SKM-1 treated with dmso at 0.1 percent for 144 hours (cell line): ENCODE measurements at regions not wholly inside any gene's neighbourhood (a gene's known extent, or its start where the extent isn't known, plus 50 kb on each side); places are given as distances from the start of the nearest gene placed in this dataset.
"Not testable (repeated sequence)": the region's sequence is repeated elsewhere in the genome, so short reads cannot be mapped to it uniquely, and the experiment has no call there.

Experiments
- DNase-seq: peaks from one replicate; lab custom pipeline; 2025; ENCODE audit not compliant: unreplicated experiment; lab: John Stamatoyannopoulos, UW

DNA sequence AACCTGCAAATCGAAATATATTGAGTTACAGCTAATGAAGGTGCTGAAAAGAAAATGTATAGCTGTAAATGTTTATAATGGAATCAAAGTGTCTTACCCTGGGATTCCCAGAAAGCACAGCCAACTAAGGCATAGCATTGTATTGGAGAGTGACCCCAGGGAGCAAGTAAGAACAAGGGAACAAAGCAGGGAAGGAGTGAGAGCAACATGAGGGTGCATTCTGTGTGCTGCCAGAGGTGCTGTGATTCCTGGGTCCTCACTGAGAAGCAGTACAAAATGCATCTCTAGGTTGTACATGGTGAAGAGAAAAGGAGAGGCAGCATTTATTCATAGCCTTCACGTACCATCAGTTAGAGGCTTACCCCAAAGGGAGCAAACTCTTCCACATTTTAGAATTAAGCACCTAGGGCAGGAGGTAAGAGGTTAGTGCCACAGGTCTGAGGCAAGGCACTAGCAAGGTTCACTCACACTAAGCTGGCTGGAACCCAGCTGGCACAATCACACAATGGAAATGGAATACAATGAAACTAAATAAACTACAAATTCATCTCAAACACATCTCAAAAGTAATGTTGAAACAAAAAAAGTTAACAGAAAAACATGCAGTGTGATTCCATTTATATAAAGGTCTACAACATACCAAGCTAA is 151.5 kb upstream of the C2CD4B start:
- no peak for DNase-seq

DNA sequence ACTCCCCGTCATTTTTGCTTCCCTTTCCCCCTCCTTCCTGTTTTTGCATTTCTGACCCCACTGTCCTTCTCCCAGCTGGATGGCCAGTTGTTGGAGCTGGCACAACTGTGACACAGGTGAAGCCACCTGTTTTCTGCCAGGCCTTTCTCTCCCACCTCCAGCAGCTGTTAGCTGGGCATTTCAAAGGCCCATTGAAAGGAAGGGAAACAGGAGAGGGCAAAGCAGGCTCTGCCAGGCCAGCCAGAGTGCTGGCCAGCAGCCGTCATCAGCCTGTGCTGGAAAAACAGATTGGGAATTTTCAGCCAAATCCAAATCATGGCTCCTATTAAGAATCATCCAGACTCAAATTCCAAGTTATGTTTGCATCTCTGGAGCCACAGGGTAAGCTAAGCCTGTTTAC is 155.2 kb upstream of the C2CD4B start:
- DNase-seq = no peak

DNA sequence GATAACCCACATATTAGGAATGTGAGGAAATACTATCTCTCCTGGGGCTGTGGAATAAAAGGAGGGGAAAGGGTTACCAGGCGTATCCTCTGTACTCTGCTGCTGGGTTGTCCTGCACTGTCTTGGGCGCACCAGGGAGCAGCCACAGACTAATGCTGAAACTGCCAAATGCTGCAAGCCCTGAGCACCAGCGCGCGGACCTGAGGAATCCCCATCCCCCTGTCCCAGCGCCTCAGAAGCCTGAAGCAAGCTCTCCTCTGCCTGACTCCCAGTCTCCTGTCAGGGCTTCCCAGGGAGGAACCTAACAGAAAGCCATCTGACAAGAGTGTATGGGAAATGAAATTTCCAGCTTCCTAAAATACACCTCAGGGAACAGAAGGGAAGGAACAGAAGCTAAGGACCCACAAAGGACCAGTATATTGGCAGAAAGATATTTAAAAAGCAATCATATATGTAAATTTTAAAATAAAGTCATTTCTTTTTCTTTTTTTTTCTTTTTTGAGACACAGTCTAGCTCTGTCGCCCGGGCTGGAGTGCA is 158.3 kb upstream of the C2CD4B start:
- DNase-seq = no peak

DNA sequence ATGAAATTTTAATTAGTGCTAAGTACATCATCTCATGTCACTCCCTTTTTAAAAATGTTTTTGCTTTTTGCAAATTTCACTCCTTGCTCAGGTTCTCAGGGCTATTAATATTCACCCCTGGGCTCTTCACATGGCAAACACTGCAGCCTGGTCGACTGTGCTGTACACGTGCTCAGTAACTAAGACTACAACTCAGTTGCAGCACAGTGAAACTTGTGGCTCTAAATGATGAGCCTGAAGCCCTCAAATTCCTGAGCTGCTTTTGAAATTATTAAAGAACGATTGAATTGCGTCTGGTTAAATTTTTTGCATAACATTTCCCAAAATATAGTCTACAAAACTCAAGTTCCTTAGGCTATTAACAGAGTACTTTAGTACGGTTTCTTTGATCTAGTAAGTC is 159.3 kb upstream of the C2CD4B start:
- no peak for DNase-seq

DNA sequence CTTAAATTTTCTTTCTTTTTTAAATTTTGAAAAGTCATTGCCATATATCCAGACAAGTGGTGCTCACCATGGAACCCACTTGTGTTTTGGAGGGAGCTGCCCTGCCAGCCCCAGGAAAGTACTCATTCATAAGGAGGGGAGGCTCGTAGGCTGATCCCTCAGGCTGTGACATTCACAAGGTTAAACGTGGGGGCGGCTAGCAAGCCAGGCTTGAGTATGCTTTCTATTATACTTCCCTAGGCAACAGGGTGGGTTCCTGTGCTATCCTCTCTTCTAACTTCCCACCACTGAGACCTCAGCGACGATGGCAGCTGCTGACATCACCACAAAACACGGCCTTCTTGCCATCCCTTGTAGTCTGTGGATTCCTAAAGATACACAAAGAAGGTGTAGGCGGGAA is 160.5 kb upstream of the C2CD4B start:
- DNase-seq = no peak

- DNase-seq = no peak
Measured at GRCh38 chr15:62326460-62327011, 161.5 kb upstream of the C2CD4B start.

- DNase-seq = no peak
Measured at GRCh38 chr15:62327406-62327805, 162.3 kb upstream of the C2CD4B start.

GRCh38 chr15:62332472-62332871 is 167.4 kb upstream of the C2CD4B start:
- DNase-seq = not testable (repeated sequence)

DNA sequence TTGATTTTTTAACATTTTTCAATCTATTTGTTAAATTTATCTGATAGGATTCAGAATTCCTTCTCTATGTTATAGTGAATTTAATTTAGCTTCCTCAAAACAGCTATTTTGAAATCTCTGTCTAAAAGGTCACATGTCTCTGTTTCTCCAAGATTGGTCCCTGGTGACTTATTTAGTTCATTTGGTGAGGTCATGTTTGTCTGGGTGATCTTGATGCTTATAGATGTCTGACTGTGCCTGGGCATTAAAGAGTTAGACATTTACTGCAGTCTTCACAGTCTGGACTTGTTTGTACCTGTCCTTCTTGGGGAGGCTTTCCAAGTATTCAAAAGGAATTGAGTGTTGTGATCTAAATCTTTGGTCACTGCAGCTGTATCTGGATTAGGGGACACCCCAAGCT is 169.5 kb upstream of the C2CD4B start:
- no peak for DNase-seq

GRCh38 chr15:62337934-62338333 is 172.8 kb upstream of the C2CD4B start:
- no peak for DNase-seq

DNA sequence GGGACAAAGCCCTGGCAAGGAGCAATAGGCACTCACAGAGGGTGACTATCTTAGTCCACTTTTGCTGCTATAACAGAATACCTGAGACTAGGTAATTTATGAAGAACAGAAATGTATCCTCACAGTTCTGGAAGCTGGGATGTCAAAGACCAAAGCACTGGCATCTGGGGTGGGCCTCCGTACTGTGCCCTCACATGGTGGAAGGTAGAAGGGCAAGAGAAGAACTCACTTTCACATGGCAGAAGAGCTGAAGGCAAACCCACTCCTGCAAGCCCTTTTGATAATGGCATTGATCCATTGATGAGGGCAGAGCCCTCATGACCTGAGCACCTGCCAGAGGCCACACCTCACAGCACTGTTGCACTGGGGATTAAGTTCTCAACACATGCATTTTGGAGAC is 173.4 kb upstream of the C2CD4B start:
- DNase-seq = no peak

DNA sequence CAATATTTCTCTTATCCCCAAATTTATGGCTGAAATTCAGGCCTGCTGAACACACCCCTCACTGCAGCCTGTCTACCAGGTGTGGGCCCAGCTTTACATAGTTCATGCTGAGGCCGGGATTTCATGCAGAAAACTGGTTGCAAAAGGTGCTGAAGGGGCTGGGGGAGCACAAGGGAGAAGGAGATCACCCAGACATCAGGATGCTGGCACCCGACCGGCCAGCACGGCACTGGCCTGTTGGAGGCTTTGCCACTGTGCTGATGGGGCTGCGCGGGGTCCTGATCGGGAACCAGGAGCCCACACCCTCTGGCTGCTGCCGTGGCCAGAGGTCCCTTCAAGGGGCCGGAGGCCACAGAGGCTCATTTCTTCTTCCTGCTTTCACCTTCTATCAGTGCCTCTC is 177.9 kb upstream of the C2CD4B start:
- no peak for DNase-seq

GRCh38 chr15:62343397-62343796 is 178.3 kb upstream of the C2CD4B start:
- no peak for DNase-seq

DNA sequence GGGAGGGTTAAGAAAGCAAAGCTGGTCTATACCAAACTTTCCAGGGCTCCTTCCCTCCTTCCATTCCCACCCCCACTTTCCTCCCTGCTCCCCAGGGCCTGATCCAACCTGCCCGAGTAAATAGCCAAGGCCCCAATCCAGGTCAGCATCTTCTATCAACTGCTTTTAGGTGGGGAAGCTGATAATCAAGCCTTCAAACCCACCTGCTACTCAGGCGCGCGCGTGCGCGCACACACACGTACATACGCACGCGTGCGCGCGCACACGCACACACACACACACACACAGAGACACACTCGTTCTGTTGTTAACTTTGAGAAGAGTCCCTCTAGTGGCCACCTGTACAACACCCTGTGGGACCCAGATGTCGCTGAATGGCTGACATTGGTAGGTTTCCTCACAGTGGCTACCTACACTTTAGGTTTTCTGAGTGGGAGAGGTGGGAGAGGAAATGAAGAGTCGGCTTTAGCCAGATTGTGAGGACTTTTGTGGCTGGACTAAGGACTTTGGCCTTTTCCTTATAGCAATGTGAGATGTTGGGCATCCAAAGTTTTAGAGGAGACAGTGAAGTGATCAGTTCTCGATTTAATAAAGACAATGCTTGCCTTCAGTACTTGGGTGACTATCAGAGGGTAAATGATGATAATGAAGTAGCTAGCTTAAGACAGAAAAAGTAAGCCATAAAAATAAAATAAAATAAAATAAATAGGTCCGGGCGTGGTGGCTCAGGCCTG is 179.9 kb upstream of the C2CD4B start:
- no peak for DNase-seq

GRCh38 chr15:62346168-62346567 is 181.1 kb upstream of the C2CD4B start:
- DNase-seq = no peak

DNA sequence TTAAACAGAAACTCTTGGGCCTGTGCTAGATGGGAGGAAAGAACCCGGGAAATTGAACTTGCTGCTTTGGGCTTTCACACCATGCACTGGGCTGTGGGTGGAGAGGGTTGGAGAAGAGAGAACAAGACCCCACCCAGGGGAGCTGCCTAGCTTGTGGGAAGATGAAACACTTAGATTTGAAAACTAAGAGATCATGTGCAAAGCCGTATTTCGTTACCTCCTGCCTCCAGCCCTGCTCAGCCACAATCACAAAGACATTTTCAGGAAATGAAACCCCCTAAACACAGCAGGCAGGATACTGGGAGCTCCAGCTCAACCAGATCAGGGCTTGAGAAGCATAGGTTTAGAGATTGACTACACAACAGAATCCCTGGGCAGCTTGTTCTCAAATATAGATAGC is 183.0 kb upstream of the C2CD4B start:
- no peak for DNase-seq

DNA sequence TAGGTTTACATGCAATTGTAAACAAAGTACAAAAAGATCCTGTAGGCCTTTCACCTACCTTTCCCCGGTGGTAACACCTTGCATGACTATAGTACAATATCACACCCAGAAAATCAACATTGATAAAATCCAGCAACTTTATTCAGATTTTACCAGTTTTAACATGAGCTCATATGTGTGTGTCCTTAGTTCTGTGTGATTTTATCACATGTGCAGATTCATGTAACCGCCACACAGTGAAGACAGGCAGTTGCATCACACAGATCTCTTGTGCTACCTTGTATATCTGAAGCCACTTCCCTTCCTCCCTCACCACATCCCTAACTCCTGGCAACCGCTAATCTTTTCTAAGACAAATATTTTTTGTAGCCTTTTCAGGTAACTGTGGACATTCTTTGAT is 183.5 kb upstream of the C2CD4B start:
- DNase-seq = peak; percentile 62

DNA sequence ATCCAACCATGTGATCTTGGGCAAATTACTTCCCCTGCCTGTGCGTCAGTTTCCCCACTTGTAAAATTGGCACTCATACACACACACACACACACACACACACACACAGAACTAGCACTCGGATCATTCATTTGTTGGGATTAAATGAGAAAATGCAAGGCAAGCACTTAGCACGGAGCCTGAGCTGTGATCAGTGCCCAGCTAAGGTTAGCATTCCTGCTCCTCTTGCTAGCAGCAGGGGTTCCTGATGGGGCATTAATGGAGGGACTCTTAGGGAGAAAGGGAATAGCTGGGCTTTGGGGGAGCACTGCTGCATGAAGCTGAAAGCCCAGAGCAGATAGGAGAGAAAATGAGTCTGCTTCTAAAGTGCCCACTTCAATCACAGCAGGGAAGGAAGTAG is 187.7 kb upstream of the C2CD4B start:
- no peak for DNase-seq

GRCh38 chr15:62357431-62357830 is 192.3 kb upstream of the C2CD4B start:
- DNase-seq = no peak

DNA sequence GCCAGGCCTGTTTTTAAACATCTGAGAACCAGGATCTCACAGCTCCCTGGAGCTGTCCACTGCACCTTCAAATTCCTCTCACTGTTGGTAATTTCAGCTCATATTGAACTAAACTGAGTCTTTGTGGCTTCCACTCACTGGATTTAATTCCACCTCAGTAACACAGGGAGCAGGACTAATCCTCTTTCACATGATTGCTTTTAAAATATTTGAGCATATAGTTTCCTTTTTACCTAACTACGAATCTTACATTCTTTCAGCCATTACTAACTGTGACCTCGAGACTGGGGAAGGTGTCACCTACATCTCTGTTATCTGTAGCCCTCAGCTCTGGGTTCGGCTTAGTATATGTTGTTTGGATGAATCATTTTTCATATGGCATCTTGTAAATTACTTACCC is 194.3 kb upstream of the C2CD4B start:
- DNase-seq = no peak

DNA sequence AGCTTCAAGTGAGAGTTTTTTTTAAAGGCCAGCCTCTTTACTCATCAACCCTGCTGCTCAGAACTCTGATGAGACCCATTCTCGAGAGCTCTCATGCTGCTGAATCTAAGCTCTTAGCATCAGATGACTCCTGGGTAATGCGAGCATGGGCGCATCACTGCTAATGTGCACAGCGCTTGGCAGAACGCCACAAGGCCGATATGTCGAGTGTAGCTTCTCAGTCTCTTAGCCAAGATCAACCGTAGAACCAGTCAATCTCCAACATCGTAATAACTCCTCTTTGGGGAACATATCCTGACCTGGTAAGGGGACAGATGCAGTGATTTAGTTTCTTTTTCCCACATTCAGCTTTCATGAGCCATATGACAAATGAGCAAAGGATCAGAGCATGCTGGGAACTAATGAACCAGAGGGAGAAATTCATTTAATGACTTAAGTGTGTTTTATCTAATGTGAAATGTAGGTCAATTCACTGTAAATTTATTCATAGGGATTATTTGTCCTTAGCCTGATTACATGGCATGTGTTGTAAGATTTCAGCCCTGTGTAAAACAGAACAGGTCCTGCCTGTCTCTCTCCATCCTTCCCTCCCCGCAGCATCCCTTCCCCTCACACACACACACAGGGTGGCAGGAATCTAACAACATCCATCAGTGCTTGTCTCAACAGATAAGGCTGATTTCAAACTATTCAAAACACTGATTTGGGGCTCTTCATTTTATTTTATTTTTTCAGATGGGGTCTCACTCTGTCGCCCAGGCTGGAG is 195.4 kb upstream of the C2CD4B start:
- DNase-seq = no peak

DNA sequence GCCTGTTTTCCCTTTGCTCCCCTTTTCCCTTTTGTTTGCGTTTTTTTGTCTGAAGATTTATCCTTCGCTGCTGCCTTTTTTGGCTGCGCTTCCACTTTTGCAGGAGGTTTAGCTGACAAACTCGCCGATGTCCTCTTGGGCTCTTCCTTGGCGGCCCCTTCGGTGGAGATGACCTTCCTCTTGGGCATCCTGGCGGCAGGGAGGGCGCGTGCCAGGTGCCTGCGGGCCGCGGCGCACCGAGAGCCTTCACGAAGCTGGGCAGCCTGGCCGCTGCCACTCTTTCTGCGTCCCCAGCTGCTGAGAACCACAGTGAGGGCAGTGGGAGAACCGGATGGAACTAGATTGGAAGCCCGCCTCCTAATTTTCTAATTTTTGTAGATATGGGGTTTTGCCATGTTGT is 197.1 kb upstream of the C2CD4B start:
- no peak for DNase-seq
